Uterus (tissue), 2 donors: ENCODE measurements at regions not wholly inside any gene's neighbourhood (a gene's known extent, or its start where the extent isn't known, plus 50 kb on each side); places are given as distances from the start of the nearest gene placed in this dataset.

Experiments
- CTCF ChIP-seq, 4 experiments: fragments of 200-600 bp in 2 of 4; fragments of 450-650 bp in 2 of 4; sonication (generic) in 2 of 4; IDR thresholded peaks; one replicate each; pipeline ENCODE4 v1.5.1; 2016 to 2019; ENCODE audit warnings: antibody characterized with exemption in 4 of 4, mild to moderate bottlenecking in 2 of 4, moderate library complexity in 1 of 4
- POLR2A ChIP-seq, 2 donors: fragments of 450-650 bp; IDR thresholded peaks; one replicate each; pipeline ENCODE4 v1.6.1; 2016; ENCODE audit warnings: antibody characterized with exemption in 2 of 2, mild to moderate bottlenecking in 1 of 2, moderate library complexity in 1 of 2

GRCh38 chr12:28024231-28024995, 51.9 kb upstream of the PTHLH start:
- TF ChIP-seq POLR2A (IDR thresholded peaks at IDR 0.05) = no peak
- no peak for TF ChIP-seq CTCF (IDR thresholded peaks at IDR 0.05)
